WTC11 (cell line): ENCODE measurements at regions not wholly inside any gene's neighbourhood (a gene's known extent, or its start where the extent isn't known, plus 50 kb on each side); places are given as distances from the start of the nearest gene placed in this dataset.

Source experiments
- ZNF423 ChIP-seq: fragments of 250-450 bp; sonication (Bioruptor Pico); IDR thresholded peaks from 2 replicates; pipeline ENCODE4 v2.1.2; 2022; ENCODE audit warnings: mild to moderate bottlenecking, moderate library complexity
- TF ChIP-seq, protein P1 (sequence below): sonication (generic); formaldehyde crosslinking; IDR thresholded peaks from 2 replicates; pipeline ENCODE4 v1.8.1; 2023; ENCODE audit warnings: mild to moderate bottlenecking, missing genetic modification reagents
- TF ChIP-seq, protein P2 (sequence below): fragments of 200-600 bp; IDR thresholded peaks from 2 replicates; pipeline ENCODE4 v1.8.0; 2022; ENCODE audit warnings: antibody characterized with exemption
- TF ChIP-seq, protein P3 (sequence below): sonication (generic); formaldehyde crosslinking; IDR thresholded peaks from 2 replicates; pipeline ENCODE4 v1.8.1; 2022; ENCODE audit warnings: mild to moderate bottlenecking, moderate library complexity, missing genetic modification reagents

DNA sequence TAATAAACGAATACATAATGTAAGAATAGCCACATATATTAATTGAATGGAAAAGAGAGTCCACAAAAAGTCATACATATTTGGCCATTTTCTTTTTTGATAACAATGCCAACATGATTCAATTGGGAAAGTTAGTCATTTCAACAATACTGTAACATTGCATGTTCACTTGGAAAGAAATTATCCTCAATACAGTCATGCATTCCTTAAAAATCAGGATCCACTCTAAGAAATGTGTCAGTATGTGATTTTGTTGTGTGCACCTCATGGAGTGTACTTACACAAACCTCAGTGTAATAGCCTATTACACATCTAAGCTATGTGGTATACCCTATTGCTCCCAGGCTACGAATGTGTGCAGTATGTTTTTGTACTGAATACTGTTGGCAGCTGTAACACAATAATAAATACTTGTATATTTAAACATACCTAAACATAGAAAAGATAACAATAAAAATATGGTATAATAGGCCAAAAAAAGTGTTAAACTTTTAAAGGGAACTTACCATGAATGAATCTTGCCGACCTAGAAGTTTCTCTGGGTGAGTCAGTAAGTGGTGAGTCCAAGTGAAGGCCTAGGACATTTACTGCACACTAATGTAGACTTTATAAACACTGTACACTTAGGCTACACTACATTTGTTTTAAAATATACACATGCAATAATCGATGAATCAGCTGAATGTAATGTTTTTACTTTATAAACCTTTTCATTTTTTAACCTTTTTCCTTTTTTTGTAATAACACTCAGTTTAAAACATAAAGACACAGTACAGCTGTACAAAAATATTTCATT lies 806.8 kb downstream of the PCDH18 start:
- TF ChIP-seq, protein P1, sequence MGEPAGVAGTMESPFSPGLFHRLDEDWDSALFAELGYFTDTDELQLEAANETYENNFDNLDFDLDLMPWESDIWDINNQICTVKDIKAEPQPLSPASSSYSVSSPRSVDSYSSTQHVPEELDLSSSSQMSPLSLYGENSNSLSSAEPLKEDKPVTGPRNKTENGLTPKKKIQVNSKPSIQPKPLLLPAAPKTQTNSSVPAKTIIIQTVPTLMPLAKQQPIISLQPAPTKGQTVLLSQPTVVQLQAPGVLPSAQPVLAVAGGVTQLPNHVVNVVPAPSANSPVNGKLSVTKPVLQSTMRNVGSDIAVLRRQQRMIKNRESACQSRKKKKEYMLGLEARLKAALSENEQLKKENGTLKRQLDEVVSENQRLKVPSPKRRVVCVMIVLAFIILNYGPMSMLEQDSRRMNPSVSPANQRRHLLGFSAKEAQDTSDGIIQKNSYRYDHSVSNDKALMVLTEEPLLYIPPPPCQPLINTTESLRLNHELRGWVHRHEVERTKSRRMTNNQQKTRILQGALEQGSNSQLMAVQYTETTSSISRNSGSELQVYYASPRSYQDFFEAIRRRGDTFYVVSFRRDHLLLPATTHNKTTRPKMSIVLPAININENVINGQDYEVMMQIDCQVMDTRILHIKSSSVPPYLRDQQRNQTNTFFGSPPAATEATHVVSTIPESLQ (CRISPR knock-in tag), result no peak
- TF ChIP-seq ZNF423, result no peak
- TF ChIP-seq, protein P2, sequence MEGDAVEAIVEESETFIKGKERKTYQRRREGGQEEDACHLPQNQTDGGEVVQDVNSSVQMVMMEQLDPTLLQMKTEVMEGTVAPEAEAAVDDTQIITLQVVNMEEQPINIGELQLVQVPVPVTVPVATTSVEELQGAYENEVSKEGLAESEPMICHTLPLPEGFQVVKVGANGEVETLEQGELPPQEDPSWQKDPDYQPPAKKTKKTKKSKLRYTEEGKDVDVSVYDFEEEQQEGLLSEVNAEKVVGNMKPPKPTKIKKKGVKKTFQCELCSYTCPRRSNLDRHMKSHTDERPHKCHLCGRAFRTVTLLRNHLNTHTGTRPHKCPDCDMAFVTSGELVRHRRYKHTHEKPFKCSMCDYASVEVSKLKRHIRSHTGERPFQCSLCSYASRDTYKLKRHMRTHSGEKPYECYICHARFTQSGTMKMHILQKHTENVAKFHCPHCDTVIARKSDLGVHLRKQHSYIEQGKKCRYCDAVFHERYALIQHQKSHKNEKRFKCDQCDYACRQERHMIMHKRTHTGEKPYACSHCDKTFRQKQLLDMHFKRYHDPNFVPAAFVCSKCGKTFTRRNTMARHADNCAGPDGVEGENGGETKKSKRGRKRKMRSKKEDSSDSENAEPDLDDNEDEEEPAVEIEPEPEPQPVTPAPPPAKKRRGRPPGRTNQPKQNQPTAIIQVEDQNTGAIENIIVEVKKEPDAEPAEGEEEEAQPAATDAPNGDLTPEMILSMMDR, result no peak
- TF ChIP-seq, protein P3, sequence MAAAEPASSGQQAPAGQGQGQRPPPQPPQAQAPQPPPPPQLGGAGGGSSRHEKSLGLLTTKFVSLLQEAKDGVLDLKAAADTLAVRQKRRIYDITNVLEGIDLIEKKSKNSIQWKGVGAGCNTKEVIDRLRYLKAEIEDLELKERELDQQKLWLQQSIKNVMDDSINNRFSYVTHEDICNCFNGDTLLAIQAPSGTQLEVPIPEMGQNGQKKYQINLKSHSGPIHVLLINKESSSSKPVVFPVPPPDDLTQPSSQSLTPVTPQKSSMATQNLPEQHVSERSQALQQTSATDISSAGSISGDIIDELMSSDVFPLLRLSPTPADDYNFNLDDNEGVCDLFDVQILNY, result no peak
